H9 (cell line): ENCODE measurements at regions not wholly inside any gene's neighbourhood (a gene's known extent, or its start where the extent isn't known, plus 50 kb on each side); places are given as distances from the start of the nearest gene placed in this dataset.

Source experiments
- DNase-seq: peaks from one replicate; pipeline ENCODE4 v3.0.0-alpha.2; 2017
- H2AFZ ChIP-seq: one replicate; pipeline ENCODE4 v1.6.1; 2013; ENCODE audit warnings: mild to moderate bottlenecking, low read length, control low read depth, moderate library complexity
- H2AK5ac ChIP-seq: 2 replicates; pipeline ENCODE4 v1.6.1; 2013; ENCODE audit warnings: low read length, control low read depth, mixed read lengths; ENCODE audit not compliant: insufficient read length
- H2BK120ac ChIP-seq: one replicate; pipeline ENCODE4 v1.6.1; 2013; ENCODE audit warnings: low read depth, mild to moderate bottlenecking, low read length, control low read depth, inconsistent platforms; ENCODE audit not compliant: poor library complexity, severe bottlenecking
- H2BK12ac ChIP-seq: 2 replicates; pipeline ENCODE4 v1.6.1; 2013; ENCODE audit warnings: low read length, control low read depth, mixed read lengths, low read depth; ENCODE audit not compliant: insufficient read length
- H2BK15ac ChIP-seq: 2 replicates; pipeline ENCODE4 v1.6.1; 2013; ENCODE audit warnings: low read depth, low read length, control low read depth
- H2BK20ac ChIP-seq: one replicate; pipeline ENCODE4 v1.6.1; 2013; ENCODE audit warnings: low read depth, mild to moderate bottlenecking, low read length, control low read depth, inconsistent platforms; ENCODE audit not compliant: poor library complexity, severe bottlenecking
- H2BK5ac ChIP-seq: 2 replicates; pipeline ENCODE4 v1.6.1; 2013; ENCODE audit warnings: low read length, control low read depth, mixed read lengths; ENCODE audit not compliant: insufficient read length
- H3K14ac ChIP-seq: 2 replicates; pipeline ENCODE4 v1.6.1; 2013; ENCODE audit warnings: low read length, control low read depth; ENCODE audit not compliant: insufficient read depth
- H3K18ac ChIP-seq: 2 replicates; pipeline ENCODE4 v1.6.1; 2013; ENCODE audit warnings: low read depth, mild to moderate bottlenecking, mixed read lengths, low read length, control low read depth; ENCODE audit not compliant: insufficient read length
- H3K23ac ChIP-seq: 2 replicates; pipeline ENCODE4 v1.6.1; 2013; ENCODE audit warnings: low read length, control low read depth, mixed read lengths, low read depth; ENCODE audit not compliant: insufficient read length
- H3K23me2 ChIP-seq: 2 replicates; pipeline ENCODE4 v1.6.1; 2013; ENCODE audit warnings: low read depth, mild to moderate bottlenecking, mixed read lengths, low read length, control low read depth; ENCODE audit not compliant: insufficient read length, poor library complexity, severe bottlenecking
- H3K27ac ChIP-seq: 2 replicates; pipeline ENCODE4 v1.5.1; 2013; ENCODE audit warnings: low read length, control low read depth, mixed read lengths, low read depth; ENCODE audit not compliant: insufficient read length
- H3K27me3 ChIP-seq: 2 replicates; pipeline ENCODE4 v1.6.1; 2013; ENCODE audit warnings: low read length, control low read depth, inconsistent platforms; ENCODE audit not compliant: insufficient read depth
- H3K4ac ChIP-seq: 2 replicates; pipeline ENCODE4 v1.6.1; 2013; ENCODE audit warnings: low read depth, mild to moderate bottlenecking, control low read depth, inconsistent platforms, low read length, moderate library complexity
- H3K4me1 ChIP-seq: 2 replicates; pipeline ENCODE4 v1.6.1; 2013; ENCODE audit warnings: low read length, control low read depth, inconsistent platforms; ENCODE audit not compliant: insufficient read depth
- H3K4me2 ChIP-seq: 2 replicates; pipeline ENCODE4 v1.6.1; 2013; ENCODE audit warnings: low read length, control low read depth, mixed read lengths; ENCODE audit not compliant: insufficient read length, insufficient read depth
- H3K56ac ChIP-seq: 2 replicates; pipeline ENCODE4 v1.6.1; 2013; ENCODE audit warnings: low read depth, mild to moderate bottlenecking, mixed read lengths, low read length, control low read depth; ENCODE audit not compliant: insufficient read length
- H3K79me1 ChIP-seq: 2 replicates; pipeline ENCODE4 v1.6.1; 2013; ENCODE audit warnings: low read depth, mild to moderate bottlenecking, moderate library complexity, low read length, control low read depth, inconsistent platforms; ENCODE audit not compliant: insufficient read depth, poor library complexity, severe bottlenecking
- H3K79me2 ChIP-seq: 2 replicates; pipeline ENCODE4 v1.6.1; 2013; ENCODE audit warnings: low read length, control low read depth, inconsistent platforms; ENCODE audit not compliant: insufficient read depth
- H3K9ac ChIP-seq: 2 replicates; pipeline ENCODE4 v1.6.1; 2013; ENCODE audit warnings: low read length, control low read depth, mixed read lengths; ENCODE audit not compliant: insufficient read length; ENCODE audit errors: extremely low read depth
- H3K9me3 ChIP-seq: one replicate; pipeline ENCODE4 v1.6.1; 2013; ENCODE audit warnings: low read depth, low read length, inconsistent platforms; ENCODE audit not compliant: control insufficient read depth
- H3T11ph ChIP-seq: one replicate; pipeline ENCODE4 v1.6.1; 2013; ENCODE audit warnings: mild to moderate bottlenecking, low read length, control low read depth, inconsistent platforms
- H4K20me1 ChIP-seq: one replicate; pipeline ENCODE4 v1.6.1; 2013; ENCODE audit not compliant: control insufficient read depth, insufficient read length, insufficient read depth
- H4K5ac ChIP-seq: 2 replicates; pipeline ENCODE4 v1.6.1; 2013; ENCODE audit warnings: low read depth, mild to moderate bottlenecking, mixed read lengths, low read length, control low read depth; ENCODE audit not compliant: insufficient read length
- H4K8ac ChIP-seq: replicated peaks from 2 replicates; pipeline ENCODE4 v1.6.1; 2013; ENCODE audit warnings: low read length, control low read depth, mixed read lengths, low read depth; ENCODE audit not compliant: insufficient read length
- H4K91ac ChIP-seq: 2 replicates; pipeline ENCODE4 v1.6.1; 2013; ENCODE audit warnings: low read depth, mild to moderate bottlenecking, moderate library complexity, mixed read lengths, low read length, control low read depth; ENCODE audit not compliant: insufficient read length
- H3K27ac Mint-ChIP-seq, 3 experiments: 2 replicates in 2 of 3; 3 replicates in 1 of 3; pipeline ENCODE4 v1.8.0; 2020 to 2021; ENCODE audit warnings: mixed read lengths in 3 of 3, mild to moderate bottlenecking in 1 of 3, moderate library complexity in 1 of 3
- H3K27me3 Mint-ChIP-seq: 2 replicates; pipeline ENCODE4 v1.8.0; 2021; ENCODE audit warnings: low read depth, mild to moderate bottlenecking, moderate library complexity, mixed read lengths
- H3K36me3 Mint-ChIP-seq, 3 experiments: 2 replicates in 2 of 3; 3 replicates in 1 of 3; pipeline ENCODE4 v1.8.0; 2020 to 2021; ENCODE audit warnings: low read depth in 3 of 3, mixed read lengths in 3 of 3; ENCODE audit not compliant: insufficient read depth in 1 of 3
- H3K4me1 Mint-ChIP-seq, 2 experiments: 2 replicates each; pipeline ENCODE4 v1.8.0; 2020; ENCODE audit warnings: mixed read lengths in 2 of 2
- H3K4me3 Mint-ChIP-seq, 2 experiments: 2 replicates in 1 of 2; 3 replicates in 1 of 2; pipeline ENCODE4 v1.8.0; 2020 to 2021; ENCODE audit warnings: mild to moderate bottlenecking in 2 of 2, mixed read lengths in 2 of 2, moderate library complexity in 1 of 2
- H3K9me3 Mint-ChIP-seq, 2 experiments: 2 replicates in 1 of 2; 3 replicates in 1 of 2; pipeline ENCODE4 v1.8.0; 2020; ENCODE audit warnings: mild to moderate bottlenecking in 2 of 2, mixed read lengths in 2 of 2, moderate library complexity in 1 of 2
- CTCF ChIP-seq: fragments of 200-600 bp; sonication (generic); conservative IDR thresholded peaks from 3 replicates; pipeline ENCODE4 v1.8.0; 2021; ENCODE audit warnings: antibody characterized with exemption, mild to moderate bottlenecking
- WGBS: extraction: QIAGEN DNeasy Blood & Tissue Kit; methylation state at CpG from one replicate; pipeline ENCODE4 v1.1.7; 2013; ENCODE audit warnings: missing lambda C conversion rate, low lambda C conversion rate, mixed read lengths; ENCODE audit not compliant: insufficient read length; ENCODE audit errors: extremely low coverage; 5-methylcytosine and 5-hydroxymethylcytosine counted together

- H3K4ac ChIP-seq, result no peak overlapping the region
- no peak overlapping the region for H2AFZ ChIP-seq
- H3K18ac ChIP-seq, result no peak overlapping the region
- H3K27ac ChIP-seq, result no peak overlapping the region
- no peak overlapping the region for H4K8ac ChIP-seq
- H2BK20ac ChIP-seq, result no peak overlapping the region
- Mint-ChIP-seq H3K27me3 (peaks cover 41% of the 10 kb centered on the region), H3K36me3 (peaks cover 6 to 18% (median 12%) of the 10 kb centered on the region in 3 experiments; a peak in 6 of 7 replicates), H3K27ac (no peak overlapping the region), H3K4me1 (peaks cover 5 to 18% of the 10 kb centered on the region in 2 experiments), H3K4me3 (no peak overlapping the region), H3K9me3 (peaks cover 22 to 30% of the 10 kb centered on the region in 2 experiments)
- no peak overlapping the region for H3K14ac ChIP-seq
- no peaks in the 10 kb centered on the region for H4K20me1 ChIP-seq
- no peak overlapping the region for H3T11ph ChIP-seq
- H2BK120ac ChIP-seq, result no peak overlapping the region
- H2BK5ac ChIP-seq, result no peak overlapping the region
- no CpG with 5 or more reads among the region's 8 CpGs for WGBS
- no peak for TF ChIP-seq CTCF
- no peak overlapping the region for H2BK12ac ChIP-seq
- DNase-seq, result peak; percentile 23
- H3K23ac ChIP-seq, result no peak overlapping the region
- H3K9me3 ChIP-seq, result no peaks in the 10 kb centered on the region
- no peak overlapping the region for H4K5ac ChIP-seq
- no peak overlapping the region for H2AK5ac ChIP-seq
- H3K23me2 ChIP-seq, result no peaks in the 10 kb centered on the region
- H3K56ac ChIP-seq, result no peak overlapping the region
- H3K4me1 ChIP-seq, result no peaks in the 10 kb centered on the region
- no peaks in the 10 kb centered on the region for H3K27me3 ChIP-seq
- no peaks in the 10 kb centered on the region for H3K79me1 ChIP-seq
- H3K4me2 ChIP-seq, result no peak overlapping the region
- no peaks in the 10 kb centered on the region for H3K79me2 ChIP-seq
- H2BK15ac ChIP-seq, result no peak overlapping the region
- no peak overlapping the region for H3K9ac ChIP-seq
- no peak overlapping the region for H4K91ac ChIP-seq
Measured at GRCh38 chr5:172509405-172509781, 55.1 kb upstream of the SH3PXD2B start.
